Uterus (tissue), 3 donors: ENCODE measurements at regions not wholly inside any gene's neighbourhood (a gene's known extent, or its start where the extent isn't known, plus 50 kb on each side); places are given as distances from the start of the nearest gene placed in this dataset.

Source experiments
- DNase-seq, 2 donors: peaks; one replicate each; pipeline ENCODE4 v3.0.0-alpha.2; 2019 to 2020
- H3K27ac ChIP-seq, 2 donors: fragments of 200-600 bp; sonication (generic); 1 replicate in 1 of 2; 2 replicates in 1 of 2; pipeline ENCODE4 v1.5.1; 2016 to 2018
- H3K27me3 ChIP-seq, 2 donors: fragments of 200-600 bp; sonication (generic); one replicate each; pipeline ENCODE4 v1.5.1; 2018 to 2019; ENCODE audit warnings: control low read depth in 1 of 2
- H3K36me3 ChIP-seq, 2 donors: fragments of 200-600 bp; sonication (generic); one replicate each; pipeline ENCODE4 v1.5.1; 2019; ENCODE audit warnings: control low read depth in 1 of 2
- H3K4me1 ChIP-seq, 2 donors: fragments of 200-600 bp; sonication (generic); one replicate each; pipeline ENCODE4 v1.5.1; 2018 to 2019; ENCODE audit warnings: control low read depth in 1 of 2
- H3K4me3 ChIP-seq, 2 donors: fragments of 200-600 bp; sonication (generic); 1 replicate in 1 of 2; 2 replicates in 1 of 2; pipeline ENCODE4 v1.5.1; 2018 to 2019; ENCODE audit warnings: mild to moderate bottlenecking in 1 of 2
- H3K9me3 ChIP-seq, 2 donors: fragments of 200-600 bp; sonication (generic); one replicate each; pipeline ENCODE4 v1.5.1; 2019; ENCODE audit warnings: control low read depth in 1 of 2
- CTCF ChIP-seq, 4 experiments: fragments of 200-600 bp in 2 of 4; fragments of 450-650 bp in 2 of 4; sonication (generic) in 2 of 4; IDR thresholded peaks; one replicate each; pipeline ENCODE4 v1.5.1; 2016 to 2019; ENCODE audit warnings: antibody characterized with exemption in 4 of 4, mild to moderate bottlenecking in 2 of 4, moderate library complexity in 1 of 4
- POLR2A ChIP-seq, 2 donors: fragments of 450-650 bp; IDR thresholded peaks; one replicate each; pipeline ENCODE4 v1.6.1; 2016; ENCODE audit warnings: antibody characterized with exemption in 2 of 2, mild to moderate bottlenecking in 1 of 2, moderate library complexity in 1 of 2
- intact Hi-C: fragments of 100-400 bp; cut with DNase I; formaldehyde crosslinking; loops from one replicate; pipeline ENCODE4 v1.15.1; 2023; ENCODE audit warnings: low total_unique reads
- donor health status: DM: yes; HTN: yes; CAD: no.

DNA sequence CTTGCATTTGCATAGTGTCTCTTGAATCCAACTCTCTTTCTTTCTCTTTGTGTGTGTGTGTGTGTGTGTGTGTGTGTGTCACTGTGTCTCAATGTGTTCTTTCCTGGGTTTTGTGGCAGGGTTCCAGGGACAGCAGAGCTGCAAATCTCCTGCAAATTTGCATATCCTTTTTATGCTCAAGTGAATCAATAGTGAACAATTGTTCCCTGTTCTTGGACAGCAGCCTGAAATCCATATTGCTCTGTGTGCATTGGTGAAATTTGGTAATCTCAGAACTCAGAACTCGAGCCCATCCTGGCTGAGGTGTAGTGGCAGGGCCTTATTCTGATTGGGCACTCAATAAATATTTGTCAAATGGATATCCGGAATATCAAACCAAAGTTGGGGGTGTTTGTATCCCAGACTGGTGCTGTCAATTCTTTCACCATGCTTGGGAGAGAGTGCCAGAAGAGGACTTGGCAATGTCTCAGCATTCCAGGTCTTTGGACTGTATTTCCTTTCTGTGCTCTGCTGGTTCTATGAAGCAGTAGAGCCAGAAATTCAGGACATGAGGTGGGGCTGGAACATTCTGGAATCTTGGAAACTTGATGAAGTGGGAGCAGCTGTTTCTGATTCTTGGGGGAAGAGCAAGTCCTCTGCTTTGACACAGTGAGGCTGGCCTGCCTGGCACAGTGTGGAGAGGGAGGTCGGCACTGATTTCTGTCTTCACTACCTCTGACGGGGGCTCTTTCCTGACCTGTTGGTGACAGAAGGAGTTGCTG, 380.6 kb upstream of the C2CD4B start:
- DNase-seq = peak; percentile 40 to 41
- intact Hi-C loops = no loop called here
- Histone ChIP-seq H3K36me3 (no peaks in the 10 kb centered on the region), H3K4me3 (no peak overlapping the region), H3K27me3 (no peaks in the 10 kb centered on the region), H3K27ac (peak overlapping the region; percentile 1 to 18), H3K9me3 (no peaks in the 10 kb centered on the region), H3K4me1 (no peaks in the 10 kb centered on the region)
- TF ChIP-seq CTCF (IDR thresholded peaks at IDR 0.05) (no peak), POLR2A (IDR thresholded peaks at IDR 0.05) (no peak)

DNA sequence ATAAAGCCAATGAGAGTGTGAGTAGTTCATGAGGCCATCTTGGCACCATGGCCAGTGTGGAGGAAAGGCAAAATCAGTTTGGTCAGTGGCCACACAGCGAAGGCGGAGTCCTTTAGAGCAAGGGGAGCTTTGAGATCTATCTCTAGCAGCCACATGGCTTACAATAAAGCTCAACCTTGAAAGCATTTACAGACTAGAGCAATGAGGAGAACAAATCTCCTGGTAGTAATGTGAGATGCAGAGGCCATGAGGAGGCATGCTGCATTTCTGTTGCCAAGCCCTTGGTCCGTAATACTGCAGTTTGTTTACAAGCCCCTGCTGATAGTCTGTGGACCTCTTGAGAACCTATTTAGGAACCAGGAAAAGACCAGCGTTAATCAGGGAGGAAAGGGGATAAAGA, 381.5 kb upstream of the C2CD4B start:
- Histone ChIP-seq H3K36me3 (no peaks in the 10 kb centered on the region), H3K4me3 (no peak overlapping the region), H3K9me3 (no peaks in the 10 kb centered on the region), H3K27me3 (no peaks in the 10 kb centered on the region), H3K4me1 (no peaks in the 10 kb centered on the region), H3K27ac (peak overlapping the region in 1 of 2 donors; percentile 1)
- intact Hi-C loops = no loop called here
- TF ChIP-seq CTCF (IDR thresholded peaks at IDR 0.05) = no peak
- TF ChIP-seq POLR2A (IDR thresholded peaks at IDR 0.05) = no peak
- DNase-seq = no peak

DNA sequence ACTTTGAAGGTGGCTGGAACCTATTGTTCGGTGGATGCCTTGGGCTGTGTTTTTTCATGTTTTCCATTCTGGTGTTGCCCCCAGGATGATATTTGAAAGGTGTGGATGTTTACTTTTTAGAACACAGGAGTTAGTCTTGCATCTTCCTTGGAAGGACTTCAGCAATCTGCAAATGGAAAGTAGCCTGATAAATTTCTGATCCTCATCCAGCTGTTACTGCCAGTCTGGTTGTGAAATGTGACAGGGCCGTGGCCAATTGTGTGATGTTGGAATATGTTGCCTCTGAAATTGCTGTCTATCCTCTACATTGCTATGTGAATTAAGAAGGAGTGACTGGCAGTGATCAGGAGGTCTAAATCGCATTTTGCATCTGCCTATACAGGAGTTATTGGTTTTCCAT, 382.5 kb upstream of the C2CD4B start:
- TF ChIP-seq CTCF (IDR thresholded peaks at IDR 0.05) (no peak), POLR2A (IDR thresholded peaks at IDR 0.05) (no peak)
- no peaks in the 10 kb centered on the region for H3K36me3 ChIP-seq
- H3K4me1 ChIP-seq = no peaks in the 10 kb centered on the region
- intact Hi-C loops = no loop called here
- H3K9me3 ChIP-seq = no peaks in the 10 kb centered on the region
- peak in 1 of 2 donors; percentile 27 for DNase-seq
- no peak overlapping the region for H3K27ac ChIP-seq
- no peaks in the 10 kb centered on the region for H3K27me3 ChIP-seq
- H3K4me3 ChIP-seq = no peak overlapping the region

GRCh38 chr15:62549345-62549970, 384.4 kb upstream of the C2CD4B start:
- Histone ChIP-seq H3K27me3 (no peaks in the 10 kb centered on the region), H3K36me3 (no peaks in the 10 kb centered on the region), H3K4me3 (no peak overlapping the region), H3K4me1 (no peaks in the 10 kb centered on the region), H3K9me3 (no peaks in the 10 kb centered on the region), H3K27ac (no peak overlapping the region)
- no peak for DNase-seq
- intact Hi-C loops = no loop called here
- TF ChIP-seq CTCF (IDR thresholded peaks at IDR 0.05) = peak in 1 of 4 experiments; percentile 24
- no peak for TF ChIP-seq POLR2A (IDR thresholded peaks at IDR 0.05)

DNA sequence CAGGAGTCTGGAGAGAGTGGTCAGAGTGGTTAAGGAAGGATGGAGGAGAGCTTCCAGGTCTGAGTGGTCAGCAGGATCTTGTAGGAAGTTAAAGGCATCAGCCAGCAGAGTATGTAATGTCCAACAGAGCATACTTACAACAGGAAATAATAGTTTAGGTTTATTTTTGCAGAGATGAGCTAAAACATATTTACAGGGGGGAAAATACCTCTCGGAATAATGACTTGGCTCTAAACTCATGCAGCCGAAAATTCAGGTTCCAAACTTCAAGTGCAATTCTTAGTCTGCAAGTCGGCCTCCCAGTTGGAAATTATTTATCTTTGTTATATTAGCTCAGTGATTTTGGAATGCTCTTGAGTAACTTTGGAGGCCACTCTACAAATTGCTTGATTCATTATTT, 385.0 kb upstream of the C2CD4B start:
- TF ChIP-seq POLR2A (IDR thresholded peaks at IDR 0.05) (no peak), CTCF (IDR thresholded peaks at IDR 0.05) (no peak)
- H3K4me1 ChIP-seq = no peaks in the 10 kb centered on the region
- no peak overlapping the region for H3K4me3 ChIP-seq
- H3K9me3 ChIP-seq = no peaks in the 10 kb centered on the region
- DNase-seq = no peak
- H3K27me3 ChIP-seq = no peaks in the 10 kb centered on the region
- intact Hi-C loops = no loop called here
- no peaks in the 10 kb centered on the region for H3K36me3 ChIP-seq
- no peak overlapping the region for H3K27ac ChIP-seq
